H1 (cell line): ENCODE measurements at regions not wholly inside any gene's neighbourhood (a gene's known extent, or its start where the extent isn't known, plus 50 kb on each side); places are given as distances from the start of the nearest gene placed in this dataset.
A peak's percentile ranks its signal among the peaks of the same experiment; 100 is the strongest.

Experiments used
- CTCF ChIA-PET: fragments of 300-600 bp; sonication (Branson Sonifier 250); formaldehyde crosslinking; loops from one replicate; lab custom pipeline; 2021; ENCODE audit not compliant: partially characterized antibody; lab: Charles Lee
- POLR2A ChIA-PET: fragments of 300-600 bp; sonication (Branson Sonifier 250); formaldehyde crosslinking; loops from one replicate; lab custom pipeline; 2021; ENCODE audit warnings: inconsistent platforms; ENCODE audit not compliant: partially characterized antibody; lab: Charles Lee
- DNase-seq, 2 experiments: peaks; one replicate each; pipeline versions ENCODE4 v3.0.0 to v3.0.0-alpha.2; 2010 to 2022; ENCODE audit warnings: low spot score in 2 of 2, low read depth in 1 of 2, mixed read lengths in 1 of 2
- FAIRE-seq: peaks from 2 replicates; lab custom pipeline; 2011; peaks lifted over from hg19 to GRCh38; lab: Jason Lieb, UNC
- H2AFZ ChIP-seq: 2 replicates; pipeline ENCODE4 v1.8.1; 2012; ENCODE audit warnings: low read length, inconsistent platforms
- H2AK5ac ChIP-seq: 2 replicates; pipeline ENCODE4 v1.6.1; 2013; ENCODE audit warnings: low read depth, low read length
- H2BK120ac ChIP-seq: replicated peaks from 2 replicates; pipeline ENCODE3; 2013; ENCODE audit warnings: low read depth, low read length, inconsistent platforms
- H2BK12ac ChIP-seq: 2 replicates; pipeline ENCODE4 v1.6.1; 2013; ENCODE audit warnings: low read depth, low read length
- H2BK15ac ChIP-seq: 2 replicates; pipeline ENCODE4 v1.6.1; 2013; ENCODE audit warnings: low read length
- H2BK20ac ChIP-seq: 2 replicates; pipeline ENCODE4 v1.6.1; 2013; ENCODE audit warnings: low read length
- H2BK5ac ChIP-seq: 2 replicates; pipeline ENCODE4 v1.6.1; 2013; ENCODE audit warnings: low read depth, low read length
- H3K14ac ChIP-seq: 2 replicates; pipeline ENCODE4 v1.6.1; 2013; ENCODE audit warnings: inconsistent platforms; ENCODE audit not compliant: insufficient read length
- H3K18ac ChIP-seq: 2 replicates; pipeline ENCODE4 v1.6.1; 2013; ENCODE audit warnings: low read length; ENCODE audit errors: extremely low read depth
- H3K23ac ChIP-seq: 2 replicates; pipeline ENCODE4 v1.6.1; 2013; ENCODE audit warnings: inconsistent platforms; ENCODE audit not compliant: insufficient read length
- H3K23me2 ChIP-seq: 2 replicates; pipeline ENCODE4 v1.6.1; 2013; ENCODE audit warnings: low read depth, low read length
- H3K27ac ChIP-seq: 2 replicates; pipeline ENCODE4 v1.6.1; 2011; ENCODE audit warnings: low read depth, low read length, inconsistent platforms
- H3K27me3 ChIP-seq, 4 experiments: replicated peaks in 1 of 4; 1 replicate in 1 of 4; 2 replicates in 3 of 4; pipeline versions ENCODE4 v1.6.1 to v1.8.1; 2011 to 2013; ENCODE audit warnings: low read length in 3 of 4, mild to moderate bottlenecking in 3 of 4, inconsistent platforms in 2 of 4, mixed read lengths in 2 of 4, moderate library complexity in 1 of 4; ENCODE audit not compliant: control insufficient read depth in 3 of 4, insufficient read depth in 3 of 4; ENCODE audit errors: extremely low read depth in 1 of 4
- H3K36me3 ChIP-seq, 4 experiments: 2 replicates each; pipeline versions ENCODE4 v1.6.1 to v1.8.1; 2011 to 2013; ENCODE audit warnings: mild to moderate bottlenecking in 4 of 4, low read length in 3 of 4, moderate library complexity in 2 of 4, control low read depth in 1 of 4, inconsistent platforms in 1 of 4; ENCODE audit not compliant: insufficient read depth in 4 of 4, control insufficient read depth in 2 of 4
- H3K4ac ChIP-seq: replicated peaks from 2 replicates; pipeline ENCODE3; 2013; ENCODE audit warnings: low read length, low read depth, mixed read lengths, inconsistent platforms; ENCODE audit not compliant: insufficient read length
- H3K4me1 ChIP-seq, 4 experiments: replicated peaks in 1 of 4; 1 replicate in 1 of 4; 2 replicates in 3 of 4; pipeline versions ENCODE4 v1.6.1 to v1.8.1; 2011 to 2013; ENCODE audit warnings: low read length in 3 of 4, inconsistent platforms in 2 of 4, mixed read lengths in 1 of 4; ENCODE audit not compliant: insufficient read depth in 4 of 4, control insufficient read depth in 3 of 4
- H3K4me2 ChIP-seq, 2 experiments: 2 replicates each; pipeline versions ENCODE4 v1.6.1 to v1.8.1; 2011 to 2013; ENCODE audit warnings: low read depth in 2 of 2, low read length in 2 of 2, control low read depth in 1 of 2, inconsistent platforms in 1 of 2, mild to moderate bottlenecking in 1 of 2; ENCODE audit not compliant: insufficient read depth in 1 of 2
- H3K4me3 ChIP-seq, 4 experiments: fragments of 200-600, 300-600 bp in 1 of 4; sonication (generic), shearing (Covaris generic), sonication (Bioruptor Twin) in 1 of 4; 2 replicates each; pipeline versions ENCODE4 v1.5.1 to v1.8.1; 2011 to 2016; ENCODE audit warnings: low read length in 4 of 4, low read depth in 3 of 4, control low read depth in 2 of 4, inconsistent platforms in 2 of 4, mild to moderate bottlenecking in 2 of 4, mixed read lengths in 1 of 4, moderate library complexity in 1 of 4; ENCODE audit not compliant: insufficient read depth in 2 of 4; ENCODE audit errors: extremely low read depth in 1 of 4
- H3K56ac ChIP-seq: replicated peaks from 2 replicates; pipeline ENCODE3; 2013; ENCODE audit warnings: low read depth, mild to moderate bottlenecking, mixed read lengths, low read length, inconsistent platforms; ENCODE audit not compliant: insufficient read length
- H3K79me1 ChIP-seq: 2 replicates; pipeline ENCODE4 v1.6.1; 2013; ENCODE audit warnings: low read depth, low read length, control low read depth
- H3K79me2 ChIP-seq, 2 experiments: 2 replicates each; pipeline versions ENCODE4 v1.6.1 to v1.8.1; 2012 to 2013; ENCODE audit warnings: low read length in 2 of 2, mild to moderate bottlenecking in 2 of 2, inconsistent platforms in 1 of 2; ENCODE audit not compliant: insufficient read depth in 2 of 2, control insufficient read depth in 1 of 2
- H3K9ac ChIP-seq, 4 experiments: replicated peaks in 1 of 4; 1 replicate in 1 of 4; 2 replicates in 3 of 4; pipeline versions ENCODE4 v1.6.1 to v1.8.1; 2011 to 2013; ENCODE audit warnings: low read depth in 3 of 4, low read length in 3 of 4, control low read depth in 2 of 4, mild to moderate bottlenecking in 2 of 4, moderate library complexity in 2 of 4, inconsistent platforms in 1 of 4; ENCODE audit errors: extremely low read depth in 1 of 4
- H3K9me3 ChIP-seq, 2 experiments: 2 replicates each; pipeline versions ENCODE4 v1.6.1 to v1.8.1; 2012 to 2013; ENCODE audit warnings: mild to moderate bottlenecking in 2 of 2, moderate library complexity in 2 of 2, control low read depth in 1 of 2, inconsistent platforms in 1 of 2, low read depth in 1 of 2, low read length in 1 of 2, mixed read lengths in 1 of 2; ENCODE audit not compliant: insufficient read depth in 2 of 2
- H4K20me1 ChIP-seq, 2 experiments: replicated peaks in 1 of 2; 2 replicates each; pipeline versions ENCODE3 to v1.8.1; 2011 to 2013; ENCODE audit warnings: inconsistent platforms in 2 of 2, low read length in 2 of 2, mild to moderate bottlenecking in 1 of 2; ENCODE audit not compliant: insufficient read depth in 2 of 2, control insufficient read depth in 1 of 2
- H4K5ac ChIP-seq: 2 replicates; pipeline ENCODE4 v1.6.1; 2013; ENCODE audit warnings: low read length, low read depth, mixed read lengths, inconsistent platforms; ENCODE audit not compliant: insufficient read length
- H4K8ac ChIP-seq: 2 replicates; pipeline ENCODE4 v1.8.0; 2013; ENCODE audit warnings: mild to moderate bottlenecking, moderate library complexity, low read length, inconsistent platforms; ENCODE audit not compliant: insufficient read depth; ENCODE audit errors: extremely low read depth
- H4K91ac ChIP-seq: replicated peaks from 2 replicates; pipeline ENCODE3; 2013; ENCODE audit warnings: low read length, mixed read lengths, inconsistent platforms; ENCODE audit not compliant: insufficient read length
- TBP ChIP-seq: IDR thresholded peaks from 2 replicates; pipeline ENCODE4 v1.6.1; 2011; ENCODE audit warnings: low read depth, low read length, improper control_type of control experiment
- YY1 ChIP-seq: IDR thresholded peaks from 2 replicates; pipeline ENCODE4 v1.6.1; 2011; ENCODE audit warnings: low read depth, mild to moderate bottlenecking, low read length
- WGBS, 2 experiments: shearing (Covaris generic) in 1 of 2; methylation state at CpG; one replicate each; pipeline versions ENCODE4 v1.1.6 to v1.1.7; 2013 to 2015; ENCODE audit warnings: low lambda C conversion rate in 2 of 2, mixed read lengths in 2 of 2, inconsistent platforms in 1 of 2, low coverage in 1 of 2, missing lambda C conversion rate in 1 of 2; ENCODE audit not compliant: insufficient replicate concordance in 2 of 2, insufficient coverage in 1 of 2, insufficient read length in 1 of 2; ENCODE audit errors: extremely low coverage in 1 of 2, missing lambda C conversion rate in 1 of 2; 5-methylcytosine and 5-hydroxymethylcytosine counted together

GRCh38 chr4:3879681-3880614 lies 113.8 kb downstream of the ADRA2C start:
- Histone ChIP-seq H4K8ac (no peak overlapping the region; the same call in 1 of the 2 replicates), H3K9me3 (no peaks in the 10 kb centered on the region), H3K27ac (no peak overlapping the region), H2BK15ac (peak overlapping the region; percentile 65; the same call in 1 of the 2 replicates), H3K79me2 (no peaks in the 10 kb centered on the region), H3K36me3 (no peaks in the 10 kb centered on the region), H2BK20ac (0 out of 2 replicates have a peak overlapping the region, but pooled peaks have one; percentile 72), H3K23ac (no peak overlapping the region), H3K18ac (peak overlapping the region; percentile 71), H2AFZ (no peak overlapping the region), H4K91ac (peak overlapping the region; percentile 56), H3K4me2 (peak overlapping the region; percentile 44 to 68), H3K23me2 (peaks cover 5% of the 10 kb centered on the region; the same call in 1 of the 2 replicates), H3K4ac (no peak overlapping the region), H4K5ac (no peak overlapping the region), H3K79me1 (no peaks in the 10 kb centered on the region), H2AK5ac (no peak overlapping the region), H4K20me1 (no peaks in the 10 kb centered on the region), H3K56ac (no peak overlapping the region), H3K4me1 (peaks cover 0 to 10% (median 6%) of the 10 kb centered on the region in 4 experiments; a peak in 6 of 7 replicates), H2BK5ac (no peak overlapping the region)
- FAIRE-seq (no peak), DNase-seq (peak in 1 of 2 experiments; percentile 61)
- WGBS, 2 experiments = 34% methylated on average over 27 of the region's 46 CpGs; no CpG with 5 or more reads in 1 of the 2 experiments
- POLR2A ChIA-PET = interaction anchor here (0.6 to 1.1 kb wide), 4 partner anchors 17 to 113 kb away, joined by 3 to 6 read pairs (median 4); no protein-coding TSS in a partner anchor
- TF ChIP-seq YY1 (no peak), TBP (peak; percentile 54; the same call in 1 of the 2 replicates)
- TF ChIP-seq, all 59 proteins: peak for 1
- Histone ChIP-seq H3K14ac (no peak overlapping the region), H2BK120ac (no peak overlapping the region), H3K4me3 (peak overlapping the region in 3 of 4 experiments; percentile 20 to 53 (median 32); a peak in 4 of 8 replicates), H3K9ac (no peak overlapping the region), H3K27me3 (peaks cover 0 to 11% (median 9%) of the 10 kb centered on the region in 4 experiments; a peak in 6 of 7 replicates), H2BK12ac (peak overlapping the region; percentile 84; the same call in 1 of the 2 replicates)
- CTCF ChIA-PET = interaction anchor here (0.5 to 6.7 kb wide), 50 partner anchors 10 to 367 kb away, joined by 3 to 69 read pairs (median 5); partner anchors contain the start of gene ADRA2C
